ENCODE measurements at regions not wholly inside any gene's neighbourhood (a gene's known extent, or its start where the extent isn't known, plus 50 kb on each side); places are given as distances from the start of the nearest gene placed in this dataset.
A peak's percentile ranks its signal among the peaks of the same experiment; 100 is the strongest.

GRCh38 chr18:64615021-64615420, 466.1 kb upstream of the LINC00305 start:
- no peak for DNase-seq (ENCODE audit: low spot score)

GRCh38 chr18:64614446-64614845, 465.6 kb upstream of the LINC00305 start:
- no peak for DNase-seq (ENCODE audit: low spot score)

- DNase-seq (ENCODE audit: low spot score): no peak
Measured at GRCh38 chr18:64592246-64592645, 443.4 kb upstream of the LINC00305 start.

GRCh38 chr18:64589000-64589399, 440.1 kb upstream of the LINC00305 start:
- DNase-seq (ENCODE audit: low spot score): no peak

GRCh38 chr18:64566456-64566855, 417.6 kb upstream of the LINC00305 start:
- DNase-seq (ENCODE audit: low spot score): no peak

GRCh38 chr18:64562651-64563050, 413.8 kb upstream of the LINC00305 start:
- no peak for DNase-seq (ENCODE audit: low spot score)

GRCh38 chr18:64546451-64546850, 397.6 kb upstream of the LINC00305 start:
- no peak for DNase-seq (ENCODE audit: low spot score)

GRCh38 chr18:64539847-64540246, 391.0 kb upstream of the LINC00305 start:
- DNase-seq (ENCODE audit: low spot score): no peak

- DNase-seq (ENCODE audit: low spot score): no peak
Measured at GRCh38 chr18:64528646-64529045, 379.8 kb upstream of the LINC00305 start.

- no peak for DNase-seq (ENCODE audit: low spot score)
Measured at GRCh38 chr18:64519201-64519600, 370.3 kb upstream of the LINC00305 start.

GRCh38 chr18:64518191-64518590, 369.3 kb upstream of the LINC00305 start:
- DNase-seq (ENCODE audit: low spot score): no peak

GRCh38 chr18:64513401-64513800, 364.5 kb upstream of the LINC00305 start:
- DNase-seq (ENCODE audit: low spot score): no peak

- no peak for DNase-seq (ENCODE audit: low spot score)
Measured at GRCh38 chr18:64490207-64490606, 341.3 kb upstream of the LINC00305 start.

- DNase-seq (ENCODE audit: low spot score): no peak
Measured at GRCh38 chr18:64488698-64489097, 339.8 kb upstream of the LINC00305 start.

- DNase-seq (ENCODE audit: low spot score): no peak
Measured at GRCh38 chr18:64474773-64475172, 325.9 kb upstream of the LINC00305 start.

GRCh38 chr18:64474255-64474654, 325.4 kb upstream of the LINC00305 start:
- no peak for DNase-seq (ENCODE audit: low spot score)

GRCh38 chr18:64449434-64449833, 300.5 kb upstream of the LINC00305 start:
- DNase-seq (ENCODE audit: low spot score): no peak

- no peak for DNase-seq (ENCODE audit: low spot score)
Measured at GRCh38 chr18:64444819-64445218, 295.9 kb upstream of the LINC00305 start.

- no peak for DNase-seq (ENCODE audit: low spot score)
Measured at GRCh38 chr18:64438178-64438577, 289.3 kb upstream of the LINC00305 start.

GRCh38 chr18:64436111-64436510, 287.2 kb upstream of the LINC00305 start:
- DNase-seq (ENCODE audit: low spot score): no peak

- DNase-seq (ENCODE audit: low spot score): no peak
Measured at GRCh38 chr18:64419156-64419555, 270.3 kb upstream of the LINC00305 start.

- no peak for DNase-seq (ENCODE audit: low spot score)
Measured at GRCh38 chr18:64416990-64417389, 268.1 kb upstream of the LINC00305 start.

GRCh38 chr18:64415218-64415617, 266.3 kb upstream of the LINC00305 start:
- DNase-seq (ENCODE audit: low spot score): no peak

GRCh38 chr18:64410685-64411084, 261.8 kb upstream of the LINC00305 start:
- DNase-seq (ENCODE audit: low spot score): no peak

- DNase-seq (ENCODE audit: low spot score): peak; percentile 22
Measured at GRCh38 chr18:64409511-64409910, 260.6 kb upstream of the LINC00305 start.

All from LoVo (cell line).